ENCODE measurements at regions not wholly inside any gene's neighbourhood (a gene's known extent, or its start where the extent isn't known, plus 50 kb on each side); places are given as distances from the start of the nearest gene placed in this dataset.

GRCh38 chr7:124692425-124692824 is 73.2 kb downstream of the GPR37 start:
- H3K27ac ChIP-seq (ENCODE audit: extremely low read depth, low read depth, low read length): no peak overlapping the region
- no peak for TF ChIP-seq HOXB6 (CRISPR knock-in tag; IDR thresholded peaks at IDR 0.05; ENCODE audit: borderline replicate concordance)
- TF ChIP-seq HDAC2 (IDR thresholded peaks at IDR 0.05): no peak
- no peak for TF ChIP-seq PHB2 (IDR thresholded peaks at IDR 0.05; ENCODE audit: low read depth)
- TF ChIP-seq POLR2A (conservative IDR thresholded peaks at IDR 0.05): no peak
- no peak for TF ChIP-seq SMARCC2 (IDR thresholded peaks at IDR 0.05; ENCODE audit: low read depth)
- TF ChIP-seq CHD1 (IDR thresholded peaks at IDR 0.05; ENCODE audit: low read length): no peak
- TF ChIP-seq KAT8 (IDR thresholded peaks at IDR 0.05; ENCODE audit: low read depth): no peak
- no peak for TF ChIP-seq ZNF354B (CRISPR knock-in tag; IDR thresholded peaks at IDR 0.05)
- no peak for TF ChIP-seq TAL1 (IDR thresholded peaks at IDR 0.05)
- TF ChIP-seq RFX7 (CRISPR knock-in tag; IDR thresholded peaks at IDR 0.05): no peak
- TF ChIP-seq SOX6 (IDR thresholded peaks at IDR 0.05): no peak
- no peak for TF ChIP-seq MCM3 (IDR thresholded peaks at IDR 0.05)
- TF ChIP-seq, protein P1, sequence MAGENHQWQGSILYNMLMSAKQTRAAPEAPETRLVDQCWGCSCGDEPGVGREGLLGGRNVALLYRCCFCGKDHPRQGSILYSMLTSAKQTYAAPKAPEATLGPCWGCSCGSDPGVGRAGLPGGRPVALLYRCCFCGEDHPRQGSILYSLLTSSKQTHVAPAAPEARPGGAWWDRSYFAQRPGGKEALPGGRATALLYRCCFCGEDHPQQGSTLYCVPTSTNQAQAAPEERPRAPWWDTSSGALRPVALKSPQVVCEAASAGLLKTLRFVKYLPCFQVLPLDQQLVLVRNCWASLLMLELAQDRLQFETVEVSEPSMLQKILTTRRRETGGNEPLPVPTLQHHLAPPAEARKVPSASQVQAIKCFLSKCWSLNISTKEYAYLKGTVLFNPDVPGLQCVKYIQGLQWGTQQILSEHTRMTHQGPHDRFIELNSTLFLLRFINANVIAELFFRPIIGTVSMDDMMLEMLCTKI (IDR thresholded peaks at IDR 0.05; ENCODE audit: partially characterized antibody): no peak
- TF ChIP-seq SIN3A (IDR thresholded peaks at IDR 0.05; ENCODE audit: borderline replicate concordance in 2 of 2, control insufficient read depth in 1 of 2, low read depth in 2 of 2, low read length in 2 of 2): no peak
- no peak for TF ChIP-seq NCOA4 (IDR thresholded peaks at IDR 0.05; ENCODE audit: partially characterized antibody)
- no peak for TF ChIP-seq PURB (CRISPR knock-in tag; IDR thresholded peaks at IDR 0.05; ENCODE audit: low read depth)
- no peak for TF ChIP-seq NFXL1 (CRISPR knock-in tag; IDR thresholded peaks at IDR 0.05)
- TF ChIP-seq HDAC1 (IDR thresholded peaks at IDR 0.05): no peak
- H3K36me3 ChIP-seq (ENCODE audit: control insufficient read depth, insufficient read depth, low read length): no peaks in the 10 kb centered on the region
- BruUV-seq (replicated peaks): no TSS peak
- POLR2A ChIA-PET: no interaction called here
- DNase-seq (ENCODE audit: extremely low read depth in 1 of 4, low spot score in 3 of 4): no peak
- 0% methylated on average over 1 of the region's 1 CpG for WGBS (ENCODE audit: insufficient coverage, low coverage, missing lambda C conversion rate)
- H4K20me1 ChIP-seq (replicated peaks; ENCODE audit: control insufficient read depth, insufficient read depth, low read length): no peaks in the 10 kb centered on the region
- no peaks in the 10 kb centered on the region for H3K79me2 ChIP-seq (ENCODE audit: control insufficient read depth, insufficient read depth, low read length)
- H3K9me3 ChIP-seq (replicated peaks; ENCODE audit: control insufficient read depth, insufficient read depth, low read depth, low read length): no peaks in the 10 kb centered on the region
- no peak overlapping the region for H3K9ac ChIP-seq (ENCODE audit: insufficient read depth in 1 of 2, low read depth in 2 of 2, low read length in 2 of 2)
- no peak for ATAC-seq
- H3K9me1 ChIP-seq (ENCODE audit: control insufficient read depth, insufficient read depth, low read length): no peaks in the 10 kb centered on the region
- in situ Hi-C loops (cut with MboI) (no loop called here), intact Hi-C loops (cut with micrococcal nuclease) (no loop called here)
- no peak overlapping the region for H2AFZ ChIP-seq (ENCODE audit: low read depth, low read length)
- H3K4me3 ChIP-seq: no peak overlapping the region
- H3K27me3 ChIP-seq (ENCODE audit: control insufficient read depth in 2 of 2, insufficient read depth in 2 of 2, low read length in 2 of 2): no peaks in the 10 kb centered on the region
- FAIRE-seq: no peak
- CTCF ChIA-PET (ENCODE audit: low intra/inter-chr PET ratio): no interaction called here
- no peak overlapping the region for H3K4me2 ChIP-seq (ENCODE audit: insufficient read depth, low read length)
- no peaks in the 10 kb centered on the region for H3K4me1 ChIP-seq (replicated peaks in 1 of 2; ENCODE audit: control insufficient read depth in 2 of 2, insufficient read depth in 2 of 2, low read length in 2 of 2)

Measured in K562 (cell line).